ENCODE measurements at regions not wholly inside any gene's neighbourhood (a gene's known extent, or its start where the extent isn't known, plus 50 kb on each side); places are given as distances from the start of the nearest gene placed in this dataset.

DNA sequence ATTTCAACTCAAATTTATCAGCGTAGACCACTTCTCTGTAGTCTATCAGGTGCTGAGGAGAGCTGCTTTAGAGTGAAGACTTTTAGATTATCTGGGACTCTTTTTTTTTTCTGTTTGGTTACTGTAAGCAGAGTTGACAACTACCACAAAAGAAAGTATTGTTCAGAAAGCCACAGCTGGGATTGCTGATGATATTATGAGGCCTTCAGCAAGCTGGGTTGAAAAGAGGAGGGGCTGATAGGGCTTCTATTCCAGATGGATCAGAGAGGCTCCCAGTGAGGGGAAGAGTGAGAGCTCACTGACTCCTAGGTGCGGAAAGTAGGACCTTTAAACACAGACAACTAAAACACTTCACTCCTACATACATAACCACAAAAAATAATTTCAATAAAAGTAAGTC lies 188.5 kb upstream of the FERD3L start:
- Histone ChIP-seq H3K4me3 (no peak overlapping the region), H3K4me2 (no peak overlapping the region), H3K4me1 (no peaks in the 10 kb centered on the region), H3K9me3 (no peaks in the 10 kb centered on the region), H3K27ac (no peak overlapping the region)
- FAIRE-seq (no peak), ATAC-seq (no peak), DNase-seq (ENCODE audit: low read depth in 1 of 2, low spot score in 1 of 2) (no peak)
- WGBS (ENCODE audit: missing lambda C conversion rate): 75% methylated on average over 2 of the region's 2 CpGs
- ChIA-PET CTCF (no interaction called here), POLR2A (no interaction called here)
- TF ChIP-seq POLR2AphosphoS2 (conservative IDR thresholded peaks at IDR 0.05; ENCODE audit: low read length) (no peak), HOXA7 (CRISPR knock-in tag; IDR thresholded peaks at IDR 0.05) (no peak)

GRCh38 chr7:19327018-19327417 lies 181.8 kb upstream of the FERD3L start:
- CTCF ChIA-PET: no interaction called here
- POLR2A ChIA-PET: no interaction called here
- TF ChIP-seq ZNF302 (CRISPR knock-in tag; IDR thresholded peaks at IDR 0.05) (no peak), FOSB (CRISPR knock-in tag; IDR thresholded peaks at IDR 0.05) (no peak), HOXB5 (CRISPR knock-in tag; IDR thresholded peaks at IDR 0.05) (no peak)
- TF ChIP-seq, protein P1, sequence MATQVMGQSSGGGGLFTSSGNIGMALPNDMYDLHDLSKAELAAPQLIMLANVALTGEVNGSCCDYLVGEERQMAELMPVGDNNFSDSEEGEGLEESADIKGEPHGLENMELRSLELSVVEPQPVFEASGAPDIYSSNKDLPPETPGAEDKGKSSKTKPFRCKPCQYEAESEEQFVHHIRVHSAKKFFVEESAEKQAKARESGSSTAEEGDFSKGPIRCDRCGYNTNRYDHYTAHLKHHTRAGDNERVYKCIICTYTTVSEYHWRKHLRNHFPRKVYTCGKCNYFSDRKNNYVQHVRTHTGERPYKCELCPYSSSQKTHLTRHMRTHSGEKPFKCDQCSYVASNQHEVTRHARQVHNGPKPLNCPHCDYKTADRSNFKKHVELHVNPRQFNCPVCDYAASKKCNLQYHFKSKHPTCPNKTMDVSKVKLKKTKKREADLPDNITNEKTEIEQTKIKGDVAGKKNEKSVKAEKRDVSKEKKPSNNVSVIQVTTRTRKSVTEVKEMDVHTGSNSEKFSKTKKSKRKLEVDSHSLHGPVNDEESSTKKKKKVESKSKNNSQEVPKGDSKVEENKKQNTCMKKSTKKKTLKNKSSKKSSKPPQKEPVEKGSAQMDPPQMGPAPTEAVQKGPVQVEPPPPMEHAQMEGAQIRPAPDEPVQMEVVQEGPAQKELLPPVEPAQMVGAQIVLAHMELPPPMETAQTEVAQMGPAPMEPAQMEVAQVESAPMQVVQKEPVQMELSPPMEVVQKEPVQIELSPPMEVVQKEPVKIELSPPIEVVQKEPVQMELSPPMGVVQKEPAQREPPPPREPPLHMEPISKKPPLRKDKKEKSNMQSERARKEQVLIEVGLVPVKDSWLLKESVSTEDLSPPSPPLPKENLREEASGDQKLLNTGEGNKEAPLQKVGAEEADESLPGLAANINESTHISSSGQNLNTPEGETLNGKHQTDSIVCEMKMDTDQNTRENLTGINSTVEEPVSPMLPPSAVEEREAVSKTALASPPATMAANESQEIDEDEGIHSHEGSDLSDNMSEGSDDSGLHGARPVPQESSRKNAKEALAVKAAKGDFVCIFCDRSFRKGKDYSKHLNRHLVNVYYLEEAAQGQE (IDR thresholded peaks at IDR 0.05): no peak
- ATAC-seq: no peak
- FAIRE-seq: no peak
- DNase-seq (ENCODE audit: low read depth in 1 of 2, low spot score in 1 of 2): no peak
- H3K9me3 ChIP-seq: no peaks in the 10 kb centered on the region
- no peak overlapping the region for H3K4me2 ChIP-seq
- H3K4me3 ChIP-seq: no peak overlapping the region
- no peaks in the 10 kb centered on the region for H3K4me1 ChIP-seq
- no peak overlapping the region for H3K27ac ChIP-seq

GRCh38 chr7:19322002-19322401 lies 176.8 kb upstream of the FERD3L start:
- TF ChIP-seq FOXS1 (CRISPR knock-in tag; IDR thresholded peaks at IDR 0.05) (no peak), JUNB (IDR thresholded peaks at IDR 0.05) (no peak), CEBPB (IDR thresholded peaks at IDR 0.05) (no peak), E2F6 (IDR thresholded peaks at IDR 0.05; ENCODE audit: borderline replicate concordance, low read depth) (no peak), POLR2A (IDR thresholded peaks at IDR 0.05; ENCODE audit: low read length) (no peak), KDM5A (IDR thresholded peaks at IDR 0.05) (no peak), MAFK (IDR thresholded peaks at IDR 0.05; ENCODE audit: partially characterized antibody) (no peak), PBX3 (IDR thresholded peaks at IDR 0.05) (no peak), SREBF2 (IDR thresholded peaks at IDR 0.05) (no peak), MYC (IDR thresholded peaks at IDR 0.05; ENCODE audit: borderline replicate concordance, low read length) (no peak), RAD21 (conservative IDR thresholded peaks at IDR 0.05 in 1 of 2, IDR thresholded peaks at IDR 0.05 in 1 of 2) (no peak)
- TF ChIP-seq, protein P1 (IDR thresholded peaks at IDR 0.05): no peak
- TF ChIP-seq, protein P2, sequence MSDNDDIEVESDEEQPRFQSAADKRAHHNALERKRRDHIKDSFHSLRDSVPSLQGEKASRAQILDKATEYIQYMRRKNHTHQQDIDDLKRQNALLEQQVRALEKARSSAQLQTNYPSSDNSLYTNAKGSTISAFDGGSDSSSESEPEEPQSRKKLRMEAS (IDR thresholded peaks at IDR 0.05): no peak

More at GRCh38 chr7:19322002-19322401, 176.8 kb upstream of the FERD3L start:
- DNase-seq (ENCODE audit: low read depth in 1 of 2, low spot score in 1 of 2) (no peak), FAIRE-seq (no peak), ATAC-seq (no peak)
- Histone ChIP-seq H3K4me1 (no peaks in the 10 kb centered on the region), H3K4me3 (no peak overlapping the region), H3K27ac (no peak overlapping the region), H3K9me3 (no peaks in the 10 kb centered on the region), H3K4me2 (no peak overlapping the region)
- ChIA-PET POLR2A (no interaction called here), CTCF (no interaction called here)
- 51% methylated on average over 2 of the region's 2 CpGs for WGBS (ENCODE audit: missing lambda C conversion rate)

Data from A549 (cell line).